HEK293 (cell line): ENCODE measurements at regions not wholly inside any gene's neighbourhood (a gene's known extent, or its start where the extent isn't known, plus 50 kb on each side); places are given as distances from the start of the nearest gene placed in this dataset.

Experiments used
- KLF8 ChIP-seq: fragments of 450-650 bp; formaldehyde crosslinking; IDR thresholded peaks from 2 replicates; pipeline ENCODE4 v1.5.1; 2016; ENCODE audit warnings: missing biosample characterization, missing genetic modification characterization
- ZBTB8A ChIP-seq: fragments of 450-650 bp; formaldehyde crosslinking; IDR thresholded peaks from 2 replicates; pipeline ENCODE4 v1.5.1; 2016; ENCODE audit warnings: missing biosample characterization, missing genetic modification characterization
- ZNF558 ChIP-seq: fragments of 450-650 bp; formaldehyde crosslinking; IDR thresholded peaks from 2 replicates; pipeline ENCODE4 v1.5.1; 2016; ENCODE audit warnings: missing biosample characterization, missing genetic modification characterization

- no peak for TF ChIP-seq KLF8 (tag by site-specific recombination)
- no peak for TF ChIP-seq ZNF558
- TF ChIP-seq ZBTB8A (tag by site-specific recombination), result no peak
These were observed 80.1 kb downstream of the RSL24D1 start for GRCh38 chr15:55116636-55117035.
